ENCODE measurements at regions not wholly inside any gene's neighbourhood (a gene's known extent, or its start where the extent isn't known, plus 50 kb on each side); places are given as distances from the start of the nearest gene placed in this dataset.

- no peak for TF ChIP-seq CTCF (conservative IDR thresholded peaks at IDR 0.05; ENCODE audit: low read depth, low read length)
- no peak for TF ChIP-seq POLR2A (IDR thresholded peaks at IDR 0.05; ENCODE audit: low read depth, low read length)
Observed at GRCh38 chr5:103674251-103674650, 111.7 kb upstream of the NUDT12 start.

Data from IMR-90 (cell line).